22Rv1 (cell line): ENCODE measurements at regions not wholly inside any gene's neighbourhood (a gene's known extent, or its start where the extent isn't known, plus 50 kb on each side); places are given as distances from the start of the nearest gene placed in this dataset.

Source experiments
- CTCF ChIP-seq: fragments of 450-650 bp; IDR thresholded peaks from 2 replicates; pipeline ENCODE4 v1.5.1; 2017; ENCODE audit warnings: mild to moderate bottlenecking
- ZFX ChIP-seq: fragments of 450-650 bp; IDR thresholded peaks from 2 replicates; pipeline ENCODE4 v1.6.1; 2017; ENCODE audit warnings: antibody characterized with exemption, borderline replicate concordance

- TF ChIP-seq CTCF (no peak), ZFX (no peak)
Observed at GRCh38 chr10:90526721-90527120, 331.1 kb downstream of the HTR7 start.
